GM12864 (cell line): ENCODE measurements at regions not wholly inside any gene's neighbourhood (a gene's known extent, or its start where the extent isn't known, plus 50 kb on each side); places are given as distances from the start of the nearest gene placed in this dataset.

ENCODE experiments used
- DNase-seq: peaks from one replicate; pipeline ENCODE4 v3.0.0-alpha.2; 2011; ENCODE audit warnings: low read depth
- H3K4me3 ChIP-seq: 2 replicates; pipeline ENCODE4 v1.5.1; 2011; ENCODE audit warnings: mild to moderate bottlenecking, low read depth, low read length, control low read depth
- CTCF ChIP-seq: IDR thresholded peaks from 2 replicates; pipeline ENCODE4 v1.5.1; 2011; ENCODE audit warnings: low read depth, mild to moderate bottlenecking, moderate library complexity, low read length, control low read depth, inconsistent platforms; ENCODE audit errors: missing control alignments

GRCh38 chr21:40901691-40902090, 54.7 kb upstream of the DSCAM start:
- H3K4me3 ChIP-seq = no peak overlapping the region
- DNase-seq = no peak
- no peak for TF ChIP-seq CTCF

GRCh38 chr21:40902299-40902698, 55.3 kb upstream of the DSCAM start:
- DNase-seq = no peak
- no peak overlapping the region for H3K4me3 ChIP-seq
- no peak for TF ChIP-seq CTCF

- TF ChIP-seq CTCF = no peak
- DNase-seq = no peak
- no peak overlapping the region for H3K4me3 ChIP-seq
Measured at GRCh38 chr21:40902993-40903392, 56.0 kb upstream of the DSCAM start.

GRCh38 chr21:40905251-40905650, 58.3 kb upstream of the DSCAM start:
- no peak for TF ChIP-seq CTCF
- DNase-seq = no peak
- H3K4me3 ChIP-seq = no peak overlapping the region

- no peak overlapping the region for H3K4me3 ChIP-seq
Measured at GRCh38 chr21:40912375-40912774, 65.4 kb upstream of the DSCAM start.

GRCh38 chr21:40915114-40915513, 68.2 kb upstream of the DSCAM start:
- H3K4me3 ChIP-seq = no peak overlapping the region
- TF ChIP-seq CTCF = no peak
- DNase-seq = no peak

More at GRCh38 chr21:40912375-40912774, 65.4 kb upstream of the DSCAM start:
- DNase-seq = no peak
- no peak for TF ChIP-seq CTCF

- no peak for DNase-seq
- TF ChIP-seq CTCF = no peak
Measured at GRCh38 chr21:40923407-40923806, 76.4 kb upstream of the DSCAM start.

More at GRCh38 chr21:40923407-40923806, 76.4 kb upstream of the DSCAM start:
- H3K4me3 ChIP-seq = no peak overlapping the region
